ENCODE measurements at regions not wholly inside any gene's neighbourhood (a gene's known extent, or its start where the extent isn't known, plus 50 kb on each side); places are given as distances from the start of the nearest gene placed in this dataset.
"Not testable (repeated sequence)": the region's sequence is repeated elsewhere in the genome, so short reads cannot be mapped to it uniquely, and the experiment has no call there.

GRCh38 chr10:9234191-9234590 is 1179.7 kb downstream of the GATA3 start:
- peaks cover 5% of the 10 kb centered on the region for H3K4me1 ChIP-seq (ENCODE audit: control insufficient read depth, insufficient read depth, low read length, unreplicated experiment)
- no peaks in the 10 kb centered on the region for H3K36me3 ChIP-seq (ENCODE audit: insufficient read depth, low read length)
- no peak overlapping the region for H2AFZ ChIP-seq (ENCODE audit: low read length, unreplicated experiment)
- H3K79me2 ChIP-seq (ENCODE audit: control insufficient read depth, insufficient read depth, low read length, unreplicated experiment) = no peaks in the 10 kb centered on the region
- H3K27me3 ChIP-seq (ENCODE audit: insufficient read depth, low read length) = no peaks in the 10 kb centered on the region
- no peak overlapping the region for H3K4me3 ChIP-seq (ENCODE audit: low read depth, low read length)
- no peak overlapping the region for H3K27ac ChIP-seq (ENCODE audit: low read depth, low read length)

- Histone ChIP-seq H3K36me3 (ENCODE audit: insufficient read depth, low read length) (no peaks in the 10 kb centered on the region), H3K27ac (ENCODE audit: low read depth, low read length) (no peak overlapping the region), H3K27me3 (ENCODE audit: insufficient read depth, low read length) (no peaks in the 10 kb centered on the region), H2AFZ (ENCODE audit: low read length, unreplicated experiment) (no peak overlapping the region), H3K79me2 (ENCODE audit: control insufficient read depth, insufficient read depth, low read length, unreplicated experiment) (no peaks in the 10 kb centered on the region), H3K4me3 (ENCODE audit: low read depth, low read length) (no peak overlapping the region), H3K4me1 (ENCODE audit: control insufficient read depth, insufficient read depth, low read length, unreplicated experiment) (no peaks in the 10 kb centered on the region)
These were observed 1183.6 kb downstream of the GATA3 start for GRCh38 chr10:9238041-9238440.

- H2AFZ ChIP-seq (ENCODE audit: low read length, unreplicated experiment) = no peak overlapping the region
- no peak overlapping the region for H3K27ac ChIP-seq (ENCODE audit: low read depth, low read length)
- H3K27me3 ChIP-seq (ENCODE audit: insufficient read depth, low read length) = no peaks in the 10 kb centered on the region
- H3K4me1 ChIP-seq (ENCODE audit: control insufficient read depth, insufficient read depth, low read length, unreplicated experiment) = no peaks in the 10 kb centered on the region
- no peak overlapping the region for H3K4me3 ChIP-seq (ENCODE audit: low read depth, low read length)
- H3K36me3 ChIP-seq (ENCODE audit: insufficient read depth, low read length) = no peaks in the 10 kb centered on the region
- H3K79me2 ChIP-seq (ENCODE audit: control insufficient read depth, insufficient read depth, low read length, unreplicated experiment) = no peaks in the 10 kb centered on the region
These were observed 1184.8 kb downstream of the GATA3 start for GRCh38 chr10:9239298-9239697.

GRCh38 chr10:9243941-9244411 is 1189.5 kb downstream of the GATA3 start:
- no peaks in the 10 kb centered on the region for H3K79me2 ChIP-seq (ENCODE audit: control insufficient read depth, insufficient read depth, low read length, unreplicated experiment)
- H3K27me3 ChIP-seq (ENCODE audit: insufficient read depth, low read length) = no peaks in the 10 kb centered on the region
- no peak overlapping the region for H3K27ac ChIP-seq (ENCODE audit: low read depth, low read length)
- no peaks in the 10 kb centered on the region for H3K36me3 ChIP-seq (ENCODE audit: insufficient read depth, low read length)
- no peaks in the 10 kb centered on the region for H3K4me1 ChIP-seq (ENCODE audit: control insufficient read depth, insufficient read depth, low read length, unreplicated experiment)
- no peak overlapping the region for H2AFZ ChIP-seq (ENCODE audit: low read length, unreplicated experiment)
- no peak overlapping the region for H3K4me3 ChIP-seq (ENCODE audit: low read depth, low read length)

GRCh38 chr10:9244864-9245263 is 1190.4 kb downstream of the GATA3 start:
- Histone ChIP-seq H3K79me2 (ENCODE audit: control insufficient read depth, insufficient read depth, low read length, unreplicated experiment) (no peaks in the 10 kb centered on the region), H3K4me1 (ENCODE audit: control insufficient read depth, insufficient read depth, low read length, unreplicated experiment) (no peaks in the 10 kb centered on the region), H2AFZ (ENCODE audit: low read length, unreplicated experiment) (no peak overlapping the region), H3K27ac (ENCODE audit: low read depth, low read length) (no peak overlapping the region), H3K27me3 (ENCODE audit: insufficient read depth, low read length) (no peaks in the 10 kb centered on the region), H3K36me3 (ENCODE audit: insufficient read depth, low read length) (no peaks in the 10 kb centered on the region), H3K4me3 (ENCODE audit: low read depth, low read length) (no peak overlapping the region)

GRCh38 chr10:9253121-9253520 is 1198.6 kb downstream of the GATA3 start:
- Histone ChIP-seq H3K27me3 (ENCODE audit: insufficient read depth, low read length) (no peaks in the 10 kb centered on the region), H3K36me3 (ENCODE audit: insufficient read depth, low read length) (no peaks in the 10 kb centered on the region), H3K27ac (ENCODE audit: low read depth, low read length) (peak overlapping the region; percentile 28), H3K79me2 (ENCODE audit: control insufficient read depth, insufficient read depth, low read length, unreplicated experiment) (no peaks in the 10 kb centered on the region), H3K4me3 (ENCODE audit: low read depth, low read length) (no peak overlapping the region), H2AFZ (ENCODE audit: low read length, unreplicated experiment) (peak overlapping the region; percentile 18), H3K4me1 (ENCODE audit: control insufficient read depth, insufficient read depth, low read length, unreplicated experiment) (peaks cover 24% of the 10 kb centered on the region)

GRCh38 chr10:9254353-9254752 is 1199.9 kb downstream of the GATA3 start:
- H3K27ac ChIP-seq (ENCODE audit: low read depth, low read length) = peak overlapping the region; percentile 89
- H3K27me3 ChIP-seq (ENCODE audit: insufficient read depth, low read length) = no peaks in the 10 kb centered on the region
- H3K79me2 ChIP-seq (ENCODE audit: control insufficient read depth, insufficient read depth, low read length, unreplicated experiment) = no peaks in the 10 kb centered on the region
- H3K4me1 ChIP-seq (ENCODE audit: control insufficient read depth, insufficient read depth, low read length, unreplicated experiment) = peaks cover 24% of the 10 kb centered on the region
- peak overlapping the region; percentile 59 for H3K4me3 ChIP-seq (ENCODE audit: low read depth, low read length)
- H3K36me3 ChIP-seq (ENCODE audit: insufficient read depth, low read length) = no peaks in the 10 kb centered on the region
- H2AFZ ChIP-seq (ENCODE audit: low read length, unreplicated experiment) = peak overlapping the region; percentile 55

GRCh38 chr10:9260690-9261089 is 1206.2 kb downstream of the GATA3 start:
- Histone ChIP-seq H2AFZ (ENCODE audit: low read length, unreplicated experiment) (no peak overlapping the region), H3K27me3 (ENCODE audit: insufficient read depth, low read length) (no peaks in the 10 kb centered on the region), H3K36me3 (ENCODE audit: insufficient read depth, low read length) (no peaks in the 10 kb centered on the region), H3K79me2 (ENCODE audit: control insufficient read depth, insufficient read depth, low read length, unreplicated experiment) (no peaks in the 10 kb centered on the region), H3K27ac (ENCODE audit: low read depth, low read length) (no peak overlapping the region), H3K4me1 (ENCODE audit: control insufficient read depth, insufficient read depth, low read length, unreplicated experiment) (peaks cover under 1% of the 10 kb centered on the region), H3K4me3 (ENCODE audit: low read depth, low read length) (no peak overlapping the region)

GRCh38 chr10:9262770-9263169 is 1208.3 kb downstream of the GATA3 start:
- Histone ChIP-seq H3K27ac (ENCODE audit: low read depth, low read length) (no peak overlapping the region), H2AFZ (ENCODE audit: low read length, unreplicated experiment) (no peak overlapping the region), H3K4me3 (ENCODE audit: low read depth, low read length) (no peak overlapping the region), H3K36me3 (ENCODE audit: insufficient read depth, low read length) (no peaks in the 10 kb centered on the region), H3K4me1 (ENCODE audit: control insufficient read depth, insufficient read depth, low read length, unreplicated experiment) (no peaks in the 10 kb centered on the region), H3K79me2 (ENCODE audit: control insufficient read depth, insufficient read depth, low read length, unreplicated experiment) (no peaks in the 10 kb centered on the region), H3K27me3 (ENCODE audit: insufficient read depth, low read length) (no peaks in the 10 kb centered on the region)

GRCh38 chr10:9268176-9268575 is 1213.7 kb downstream of the GATA3 start:
- Histone ChIP-seq H3K4me3 (ENCODE audit: low read depth, low read length) (no peak overlapping the region), H3K79me2 (ENCODE audit: control insufficient read depth, insufficient read depth, low read length, unreplicated experiment) (no peaks in the 10 kb centered on the region), H2AFZ (ENCODE audit: low read length, unreplicated experiment) (no peak overlapping the region), H3K27ac (ENCODE audit: low read depth, low read length) (no peak overlapping the region), H3K4me1 (ENCODE audit: control insufficient read depth, insufficient read depth, low read length, unreplicated experiment) (no peaks in the 10 kb centered on the region), H3K36me3 (ENCODE audit: insufficient read depth, low read length) (no peaks in the 10 kb centered on the region), H3K27me3 (ENCODE audit: insufficient read depth, low read length) (peaks cover 3% of the 10 kb centered on the region; the same call in 1 of the 2 replicates)

- H3K4me3 ChIP-seq (ENCODE audit: low read depth, low read length); H3K27ac ChIP-seq (ENCODE audit: low read depth, low read length); H2AFZ ChIP-seq (ENCODE audit: low read length, unreplicated experiment); H3K79me2 ChIP-seq (ENCODE audit: control insufficient read depth, insufficient read depth, low read length, unreplicated experiment); H3K4me1 ChIP-seq (ENCODE audit: control insufficient read depth, insufficient read depth, low read length, unreplicated experiment); H3K36me3 ChIP-seq (ENCODE audit: insufficient read depth, low read length): not testable (repeated sequence)
- H3K27me3 ChIP-seq (ENCODE audit: insufficient read depth, low read length) = peaks cover 11% of the 10 kb centered on the region; the same call in 1 of the 2 replicates
These were observed 1218.8 kb downstream of the GATA3 start for GRCh38 chr10:9273126-9273833.
